RCC 7860 (cell line): ENCODE measurements at regions not wholly inside any gene's neighbourhood (a gene's known extent, or its start where the extent isn't known, plus 50 kb on each side); places are given as distances from the start of the nearest gene placed in this dataset.
"Not testable (repeated sequence)": the region's sequence is repeated elsewhere in the genome, so short reads cannot be mapped to it uniquely, and the experiment has no call there.

Experiments used
- DNase-seq: peaks from one replicate; pipeline ENCODE4 v3.0.0-alpha.2; 2015; ENCODE audit warnings: low spot score
- FAIRE-seq: peaks from 2 replicates; lab custom pipeline; 2012; peaks lifted over from hg19 to GRCh38; lab: Jason Lieb, UNC

DNA sequence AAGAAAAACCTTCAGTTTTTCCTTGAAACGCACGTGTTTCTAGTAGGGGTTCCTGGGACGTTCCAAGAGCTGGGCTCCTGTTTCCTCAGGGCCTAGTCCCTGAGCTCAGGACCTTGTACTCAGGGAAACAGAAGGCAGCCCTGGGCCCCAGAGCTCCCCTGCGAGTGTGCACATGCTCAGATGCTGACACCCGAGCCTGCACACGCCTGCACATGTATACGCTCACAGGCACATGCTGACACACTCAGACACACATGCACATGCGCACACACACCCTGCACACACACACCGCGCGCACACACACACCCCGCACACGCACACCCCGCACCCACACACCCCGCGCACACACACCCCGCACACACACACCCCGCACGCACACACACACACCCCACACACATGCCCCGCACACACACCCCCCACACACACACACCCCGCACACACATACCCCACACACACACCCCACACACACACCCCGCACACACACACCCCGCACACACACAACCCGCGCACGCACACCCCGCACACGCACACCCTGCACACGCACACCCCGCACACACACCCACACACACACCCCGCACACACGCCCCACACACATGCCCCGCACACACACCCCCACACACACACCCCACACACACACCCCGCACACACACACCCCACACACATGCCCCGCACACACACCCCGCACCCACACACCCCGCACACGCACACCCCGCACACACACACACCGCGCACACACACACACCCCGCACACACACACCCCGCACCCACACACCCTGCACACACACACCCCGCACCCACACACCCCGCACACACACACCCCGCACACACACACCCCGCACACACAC is 52.2 kb downstream of the CALML3 start:
- FAIRE-seq (no peak), DNase-seq (no peak)

DNA sequence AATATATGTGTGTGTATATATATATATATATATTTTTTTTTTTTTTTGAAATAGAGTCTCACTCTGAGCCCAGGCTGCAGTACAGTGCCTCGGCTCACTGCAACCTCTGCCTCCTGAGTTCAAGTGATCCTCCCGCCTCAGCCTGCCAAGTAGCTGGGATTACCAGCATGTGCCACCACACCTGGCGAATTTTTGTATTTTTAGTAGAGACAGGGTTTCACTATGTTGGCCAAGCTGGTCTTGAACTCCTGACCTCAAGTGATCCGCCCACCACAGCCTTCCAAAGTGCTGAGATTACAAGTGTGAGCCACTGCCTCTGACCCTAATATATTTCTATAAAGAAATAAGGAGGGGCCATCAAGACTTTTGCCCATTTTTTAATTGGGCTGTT is 55.3 kb downstream of the CALML3 start:
- not testable (repeated sequence) for FAIRE-seq, DNase-seq

DNA sequence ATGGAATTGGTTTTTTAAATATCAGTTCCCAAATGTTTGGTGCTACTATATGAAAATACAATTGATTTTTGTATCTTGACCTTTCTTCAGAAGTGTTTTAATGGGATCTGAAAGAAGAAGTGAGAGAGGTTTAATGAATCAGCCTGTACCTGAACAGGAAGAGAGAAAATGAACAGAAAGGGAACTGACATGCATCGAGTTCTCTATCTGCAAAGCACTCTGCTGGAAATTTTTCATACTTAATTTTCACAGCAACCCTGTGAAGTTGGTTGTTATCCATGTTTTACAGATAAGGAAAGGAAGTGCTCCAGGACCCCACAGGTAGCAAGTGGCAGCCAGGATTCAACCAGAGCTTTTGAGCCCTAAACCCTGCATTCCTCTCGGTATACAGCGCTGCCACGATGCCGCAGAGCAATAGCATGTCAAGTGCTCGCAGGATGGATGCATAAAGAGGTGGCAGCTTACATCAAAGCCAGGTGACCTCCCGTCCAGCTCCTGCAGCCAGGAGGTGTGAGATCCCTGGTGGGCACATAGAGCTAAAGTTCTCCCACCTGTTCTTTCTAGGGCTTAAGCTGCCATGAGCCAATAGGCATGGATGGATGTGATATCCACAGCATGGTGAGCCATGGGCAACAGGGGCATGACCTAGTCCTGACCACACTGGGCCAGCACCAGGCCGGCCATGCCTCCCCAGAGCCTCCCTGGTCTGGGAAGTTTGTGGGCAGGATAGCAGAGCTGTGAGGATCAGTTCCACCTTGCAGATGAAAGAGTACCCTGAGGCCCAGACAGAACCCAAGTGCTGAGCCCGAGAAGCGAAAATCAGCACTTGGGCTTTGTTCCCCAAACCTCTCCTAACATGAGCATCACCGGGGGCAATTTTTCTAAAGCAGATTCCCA is 57.2 kb downstream of the CALML3 start:
- DNase-seq: no peak
- no peak for FAIRE-seq

DNA sequence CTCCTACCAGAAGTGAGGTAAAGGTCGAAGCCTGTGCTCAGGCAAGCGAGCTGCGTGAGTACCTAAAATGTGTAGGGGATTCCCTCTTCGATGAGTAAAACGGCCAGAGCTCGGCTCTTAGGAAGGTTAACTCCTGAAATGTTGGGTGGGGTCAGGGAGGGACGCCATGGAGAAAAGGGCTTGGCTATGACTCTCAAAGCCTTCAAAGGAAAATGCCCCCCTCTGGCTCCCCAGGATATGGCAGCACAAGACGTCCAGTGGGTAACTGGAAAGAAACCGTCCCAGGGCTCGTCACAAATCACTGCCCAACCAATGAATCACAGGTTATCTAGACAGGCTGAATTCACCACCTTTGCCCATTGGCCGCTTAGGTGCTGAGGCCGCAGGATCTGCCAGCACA is 58.0 kb downstream of the CALML3 start:
- DNase-seq (peak; percentile 64), FAIRE-seq (no peak)

DNA sequence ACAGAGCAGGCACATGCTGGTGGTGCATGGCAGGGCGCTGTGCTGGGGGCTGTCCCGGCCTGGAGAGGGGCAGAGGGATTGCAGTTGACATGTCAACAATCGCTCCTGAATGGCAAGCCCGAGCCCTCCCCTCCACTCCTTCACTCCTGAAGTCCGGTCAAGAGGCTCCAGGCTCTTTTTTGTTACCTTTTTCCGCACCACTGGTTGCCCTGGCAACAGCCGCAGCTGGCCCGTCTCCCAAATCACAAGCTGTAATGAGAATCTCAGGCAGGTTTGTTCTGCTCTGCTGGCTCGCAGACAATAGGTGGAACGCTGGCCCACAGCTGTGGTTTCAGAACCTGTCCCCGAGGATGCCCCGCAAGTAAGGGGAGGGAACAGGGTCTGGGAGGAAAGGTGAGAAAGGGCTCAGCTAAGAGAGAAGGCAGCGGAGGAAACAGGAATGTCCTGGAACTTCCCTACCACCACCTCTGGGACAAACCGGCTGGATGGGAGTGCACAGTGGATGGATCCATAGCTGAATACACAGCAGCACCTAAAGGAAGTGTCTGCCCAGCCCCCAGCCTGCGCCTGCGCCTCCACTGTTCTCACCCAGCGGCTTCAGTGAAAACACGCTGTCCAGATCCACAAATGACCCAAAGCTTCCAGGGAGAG is 58.9 kb downstream of the CALML3 start:
- FAIRE-seq (peak; percentile 4), DNase-seq (peak; percentile 68)

DNA sequence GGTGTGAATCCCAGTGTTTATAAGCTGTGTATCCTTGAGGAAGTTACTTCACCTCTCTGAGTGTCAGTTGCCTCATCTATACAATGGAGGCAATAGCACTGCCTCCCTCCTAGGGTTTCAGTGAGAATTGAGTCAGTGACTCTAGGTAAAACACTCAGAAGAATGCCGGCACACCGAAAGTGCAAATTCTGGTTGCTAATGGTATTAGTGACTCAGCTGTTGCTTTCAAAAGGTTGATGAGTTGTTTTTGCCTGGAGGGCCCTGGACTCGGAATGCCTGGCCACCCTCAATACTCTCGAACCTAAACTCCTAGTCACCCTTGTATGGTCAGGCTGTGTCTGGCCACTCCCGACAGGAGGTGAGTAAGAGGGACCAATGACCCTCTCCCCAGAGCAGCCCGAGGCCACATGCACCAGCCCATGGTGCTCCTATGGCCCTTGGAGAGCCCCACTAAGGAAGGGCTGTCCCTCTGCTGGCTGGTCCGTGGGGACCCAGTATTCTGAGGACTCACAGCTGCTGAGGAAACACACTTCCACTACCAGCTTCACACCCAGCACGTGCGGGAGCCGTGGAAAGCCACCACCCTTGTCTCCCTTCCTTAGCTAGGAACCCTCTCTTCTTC is 60.2 kb downstream of the CALML3 start:
- peak; percentile 92 for DNase-seq
- peak; percentile 76 for FAIRE-seq

DNA sequence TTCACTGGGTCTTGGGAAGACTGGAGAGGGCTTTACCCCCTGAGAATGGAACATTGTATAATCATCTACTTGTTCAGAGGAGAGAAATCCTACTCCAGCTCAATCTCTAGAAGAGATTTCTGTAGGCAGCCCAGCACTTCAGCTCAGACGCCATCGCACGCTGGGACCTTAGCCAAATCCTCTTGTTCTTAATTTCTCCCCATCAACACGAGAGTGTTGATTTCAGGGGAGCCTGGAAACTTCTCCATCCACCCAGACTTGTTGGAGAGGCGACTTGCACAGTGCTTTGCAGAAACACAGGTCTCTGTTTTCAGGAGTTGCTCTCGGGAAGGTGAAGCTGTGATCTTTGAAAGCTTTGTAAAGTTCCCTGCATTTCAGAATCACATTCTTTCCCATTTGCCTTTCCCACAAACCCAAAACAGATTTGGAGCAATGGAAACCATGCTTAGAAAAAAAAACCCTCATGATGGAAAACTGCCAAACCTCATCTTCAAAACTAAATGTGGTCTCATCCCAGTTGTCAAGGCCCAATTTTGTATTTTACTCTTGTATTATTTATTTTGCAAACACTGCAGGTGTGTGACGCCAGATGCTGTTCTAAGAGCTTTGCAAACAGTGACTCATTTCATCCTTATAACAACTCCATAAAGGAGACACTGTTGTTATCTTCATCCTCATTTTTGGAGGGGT is 60.9 kb downstream of the CALML3 start:
- FAIRE-seq (no peak), DNase-seq (no peak)

DNA sequence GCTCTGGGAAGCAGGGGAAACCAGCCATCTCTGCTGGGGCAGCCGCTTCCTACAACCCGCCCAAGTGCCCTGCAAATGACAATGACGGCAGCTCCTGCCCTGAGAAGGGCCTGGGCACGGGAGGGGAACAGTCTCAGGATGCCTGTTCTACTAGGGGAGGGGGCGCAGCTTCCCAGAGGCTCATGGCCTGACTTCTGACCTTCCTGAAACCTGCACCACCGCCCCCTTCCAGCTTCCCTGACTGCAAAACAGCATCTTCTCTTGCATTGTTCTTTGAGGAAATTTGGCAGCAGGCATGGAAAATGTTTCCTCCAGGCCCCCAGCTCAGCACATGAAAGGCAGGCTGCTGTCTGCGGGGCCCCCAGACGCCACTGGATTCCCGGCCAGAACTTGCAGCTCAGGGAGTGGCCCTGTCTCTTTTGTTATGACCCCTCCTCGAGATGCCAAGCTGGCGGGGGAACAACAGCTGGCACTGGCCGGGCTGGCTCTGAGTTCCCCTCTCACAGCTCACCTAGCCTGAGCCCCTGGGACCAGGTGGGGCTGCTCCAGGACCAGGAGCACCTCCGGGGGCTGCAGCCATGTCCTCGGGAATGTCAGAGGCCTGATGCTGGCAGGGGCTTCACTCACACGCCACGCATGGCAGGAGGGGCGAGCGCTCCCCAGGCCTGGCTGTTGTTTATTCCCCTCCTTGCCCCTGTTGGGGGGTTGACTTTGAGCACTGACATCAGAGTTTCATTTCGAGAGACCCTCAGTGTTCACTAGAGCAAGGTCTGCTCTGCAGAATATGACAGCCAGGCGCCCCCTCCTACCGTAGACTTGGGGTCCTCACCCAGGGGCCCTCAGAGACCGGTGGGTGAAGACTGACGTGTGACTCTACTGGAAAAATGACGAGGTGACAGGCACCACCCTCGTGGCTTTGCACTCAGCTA is 62.7 kb downstream of the CALML3 start:
- FAIRE-seq (no peak), DNase-seq (no peak)

DNA sequence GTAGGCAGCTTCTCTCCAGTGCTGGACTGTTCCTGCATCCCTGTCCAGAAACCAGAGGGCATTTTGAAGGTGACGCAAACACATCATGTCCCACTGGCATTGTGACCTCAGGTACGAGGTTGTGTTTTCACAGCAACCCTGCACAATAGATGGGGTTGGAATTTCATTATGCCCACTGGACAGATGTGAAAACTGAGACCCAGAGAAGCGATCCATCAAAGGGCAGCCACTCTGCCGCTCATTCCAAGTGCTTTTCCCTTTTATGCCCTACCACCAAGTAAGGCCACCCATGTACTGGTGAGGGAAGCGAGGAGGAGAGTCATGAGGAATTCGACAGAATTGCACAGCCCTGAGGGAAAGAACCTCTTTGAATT is 63.3 kb downstream of the CALML3 start:
- DNase-seq (no peak), FAIRE-seq (no peak)

DNA sequence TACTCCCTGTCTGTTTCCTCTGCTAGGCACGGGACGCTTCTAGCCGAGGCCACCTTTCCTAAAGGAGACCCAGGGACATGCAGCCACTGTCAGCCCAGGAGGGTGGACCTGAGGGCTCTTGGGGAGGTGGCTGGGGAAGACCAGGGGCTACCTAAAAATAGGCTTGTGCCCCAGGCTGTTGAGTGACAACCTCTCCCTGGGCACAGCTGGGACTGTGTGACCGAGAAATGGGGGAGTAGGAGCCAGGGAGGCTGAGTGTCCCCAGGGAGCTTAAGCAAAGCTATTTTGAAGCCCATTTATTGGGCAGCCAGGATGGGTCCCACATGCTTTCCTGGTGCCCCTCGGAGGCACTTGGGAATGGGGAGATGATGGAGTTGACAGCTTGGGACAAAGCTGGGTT is 63.8 kb downstream of the CALML3 start:
- FAIRE-seq (no peak), DNase-seq (no peak)
